GM21528 (cell line): ENCODE measurements at regions not wholly inside any gene's neighbourhood (a gene's known extent, or its start where the extent isn't known, plus 50 kb on each side); places are given as distances from the start of the nearest gene placed in this dataset.
"Not testable (repeated sequence)": the region's sequence is repeated elsewhere in the genome, so short reads cannot be mapped to it uniquely, and the experiment has no call there.

Experiments used
- ATAC-seq: cut with Tn5 transposase; IDR thresholded peaks from one replicate; pipeline ENCODE4 v1.9.1; 2021; ENCODE audit warnings: mild to moderate bottlenecking, moderate library complexity; ENCODE audit not compliant: unreplicated experiment, low FRiP score

DNA sequence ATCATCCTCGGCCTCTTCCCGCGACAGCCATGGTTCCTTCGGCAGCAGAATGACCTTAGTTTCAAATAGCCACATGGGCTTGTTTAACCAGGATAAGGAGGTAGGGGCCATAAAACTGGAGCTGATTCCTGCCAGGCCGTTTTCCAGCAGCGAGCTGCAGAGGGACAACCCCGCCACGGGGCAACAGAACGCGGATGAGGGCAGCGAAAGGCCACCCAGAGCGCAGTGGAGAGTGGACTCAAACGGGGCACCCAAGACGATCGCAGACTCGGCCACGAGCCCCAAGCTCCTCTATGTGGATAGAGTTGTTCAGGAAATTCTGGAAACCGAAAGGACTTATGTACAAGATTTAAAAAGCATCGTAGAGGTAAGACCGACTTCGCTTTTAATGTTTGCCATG, 131.8 kb upstream of the MTHFD1L start:
- no peak for ATAC-seq

DNA sequence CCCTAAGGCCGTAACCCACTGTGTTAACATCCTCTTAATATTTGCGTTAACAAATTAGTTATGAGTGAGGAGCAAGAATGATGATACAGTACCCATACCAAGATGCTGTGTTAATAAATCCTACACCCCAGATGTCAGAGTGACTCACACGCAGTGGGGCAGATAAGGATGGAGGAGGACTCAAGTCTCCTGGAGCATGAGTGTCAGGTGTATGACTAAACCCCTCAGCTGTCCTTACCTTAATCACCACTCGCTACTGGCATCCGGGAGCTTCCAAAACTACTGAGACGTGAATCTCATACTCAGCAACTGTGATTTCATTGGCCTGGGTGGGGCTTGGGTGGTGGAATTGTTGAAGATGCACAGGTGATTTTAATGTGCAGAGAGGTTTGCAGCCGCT, 131.3 kb upstream of the MTHFD1L start:
- no peak for ATAC-seq

DNA sequence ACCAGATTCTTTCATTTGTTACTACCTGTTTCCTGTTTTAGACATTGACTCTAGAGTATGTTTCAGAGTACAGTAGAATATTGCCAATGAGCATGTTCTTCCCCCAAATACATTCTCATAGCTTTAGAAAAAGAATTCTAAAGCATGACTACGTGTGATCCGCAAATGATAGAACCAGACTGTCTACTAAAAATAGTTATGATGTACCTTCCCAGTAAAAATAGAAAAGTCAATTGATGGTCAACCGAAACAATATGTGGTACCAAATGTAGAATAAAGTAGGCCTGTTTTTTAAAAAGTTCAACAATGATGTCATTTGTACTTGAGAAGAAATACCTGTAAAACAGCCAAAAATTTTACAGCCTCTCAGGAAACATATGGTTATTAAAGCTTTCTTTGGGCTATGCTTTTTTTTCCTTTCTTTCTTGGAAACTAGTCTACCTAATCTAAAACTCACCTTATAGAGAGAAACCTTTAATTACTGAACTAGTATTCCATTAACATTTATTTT, 130.1 kb upstream of the MTHFD1L start:
- no peak for ATAC-seq

DNA sequence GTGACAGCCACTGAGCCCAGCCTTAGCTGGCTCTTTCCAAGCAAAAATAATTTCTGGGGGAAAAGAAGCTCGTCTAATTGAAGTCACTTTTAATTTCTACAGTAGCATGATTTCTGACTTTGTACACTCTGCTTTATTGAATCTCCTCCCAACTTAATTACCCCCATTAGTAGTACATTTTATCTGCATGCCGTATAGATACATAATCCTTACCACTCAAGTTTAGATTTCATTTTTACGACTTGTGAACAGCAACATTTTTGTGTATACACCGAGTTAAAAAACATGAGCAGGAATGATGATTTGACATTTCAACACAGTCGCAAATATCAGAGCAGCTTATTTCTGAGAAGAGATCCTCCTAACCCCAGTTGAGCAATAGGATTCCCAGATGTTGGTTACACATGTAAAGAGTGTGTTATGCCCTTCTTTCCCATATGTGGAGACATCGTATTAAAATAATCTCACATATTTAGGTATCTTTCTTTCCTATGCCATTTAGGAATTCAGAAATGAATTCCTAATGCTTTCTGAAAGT, 127.3 kb upstream of the MTHFD1L start:
- no peak for ATAC-seq

DNA sequence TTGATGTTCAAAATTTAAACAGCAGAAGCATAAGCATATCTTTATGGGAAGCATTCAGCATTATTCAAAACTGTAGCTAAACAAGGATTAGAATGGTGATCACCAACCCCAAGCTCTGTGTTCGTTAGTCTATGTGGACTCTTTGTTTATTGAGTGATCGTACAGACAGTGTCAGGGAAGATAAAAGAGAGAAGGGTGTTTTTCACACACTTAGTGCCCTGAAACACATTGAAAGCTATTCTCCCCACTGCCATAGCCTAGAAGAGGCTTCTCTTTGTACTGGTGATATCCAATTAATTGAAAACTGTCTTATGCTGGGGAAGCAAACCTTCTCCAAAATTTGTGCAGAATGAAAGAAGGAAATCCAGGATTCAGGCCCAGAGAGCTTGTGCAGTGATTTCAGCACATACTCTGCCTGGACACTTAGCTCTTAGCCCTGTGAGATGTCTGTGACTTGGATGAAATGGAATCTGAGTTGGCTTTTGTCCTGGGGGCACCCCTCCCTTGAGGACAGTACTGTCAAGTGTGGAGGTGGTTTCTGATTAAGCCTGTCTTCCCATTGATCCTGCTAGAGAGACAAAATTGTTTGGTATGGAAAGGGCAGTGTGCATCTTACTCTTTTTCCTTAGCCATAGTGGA, 125.7 kb upstream of the MTHFD1L start:
- ATAC-seq: no peak

DNA sequence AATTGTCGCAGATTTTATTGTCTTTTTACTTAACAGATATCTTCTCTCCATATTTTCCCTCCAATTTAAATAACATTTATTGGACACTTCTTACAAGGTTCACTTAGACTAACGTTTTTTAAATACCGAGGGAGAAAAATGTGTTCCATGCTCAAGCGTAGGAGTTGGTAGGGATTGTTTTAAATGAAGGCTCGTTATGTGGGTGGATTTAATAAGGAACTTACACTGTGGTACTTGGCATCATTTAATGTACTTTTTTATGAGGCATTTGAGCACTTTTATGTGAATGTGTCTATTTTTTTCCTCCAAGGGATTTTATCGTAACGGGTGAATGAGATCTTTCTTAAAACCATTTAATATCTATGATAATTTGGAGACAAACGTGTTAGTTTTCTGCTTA, 125.0 kb upstream of the MTHFD1L start:
- ATAC-seq: no peak

DNA sequence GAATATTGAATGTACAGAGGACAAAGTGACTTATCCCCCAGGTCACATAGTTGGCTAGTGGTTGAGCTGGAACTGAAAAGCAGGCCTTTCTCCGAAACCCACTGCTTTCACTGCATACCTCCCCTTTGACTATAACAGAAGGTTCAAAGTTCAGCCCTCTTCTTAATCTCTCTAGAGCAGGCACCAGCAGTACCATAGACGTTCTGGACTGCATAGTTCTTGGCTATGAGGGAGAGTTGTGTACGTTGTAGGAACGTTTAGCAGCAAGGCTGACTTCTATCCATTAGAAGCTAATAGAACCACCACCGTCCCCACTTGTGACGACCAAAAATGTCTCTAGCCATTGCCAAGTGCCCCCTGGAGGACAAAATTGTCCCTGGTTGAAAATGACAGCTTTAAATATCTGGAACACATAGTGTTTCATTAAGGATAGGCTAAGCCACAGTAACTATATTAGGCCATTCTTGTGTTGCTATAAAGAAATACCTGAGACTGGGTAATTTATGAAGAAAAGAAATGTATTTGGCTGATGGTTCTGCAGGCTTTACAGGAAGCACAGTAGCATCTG, 123.8 kb upstream of the MTHFD1L start:
- ATAC-seq: no peak

DNA sequence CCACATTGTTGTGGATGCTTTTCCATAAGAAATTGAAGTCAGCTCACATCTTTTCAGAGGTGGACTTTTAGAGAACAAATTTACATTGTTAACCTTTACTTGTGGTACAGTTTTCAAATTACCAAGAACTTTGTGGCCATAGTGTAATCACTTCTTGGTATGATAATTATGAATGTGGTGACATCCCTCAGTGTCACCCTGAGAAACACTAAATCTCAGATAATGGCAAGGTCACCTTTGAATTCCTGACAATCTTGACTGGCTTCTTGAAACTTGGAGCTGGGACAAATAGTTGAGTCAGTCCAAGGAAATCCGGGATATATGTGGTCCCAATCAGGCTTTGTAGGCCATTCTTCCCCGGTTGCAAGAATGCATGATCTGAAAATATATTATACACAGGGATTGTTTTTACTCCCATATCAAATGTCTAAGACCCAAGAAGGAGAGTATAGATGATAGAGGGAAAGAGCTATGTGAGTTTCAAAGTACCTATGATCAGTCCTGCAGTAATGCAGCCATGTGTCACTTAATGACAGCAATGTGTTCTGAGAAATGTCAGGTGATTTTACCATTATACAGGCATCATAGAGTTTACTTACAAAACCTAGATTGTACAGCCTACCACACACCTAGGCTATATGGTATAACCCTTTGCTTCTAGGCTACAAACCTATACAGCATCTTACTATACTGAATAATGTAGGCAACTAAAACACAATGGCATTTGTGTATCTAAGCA, 120.8 kb upstream of the MTHFD1L start:
- ATAC-seq: no peak

DNA sequence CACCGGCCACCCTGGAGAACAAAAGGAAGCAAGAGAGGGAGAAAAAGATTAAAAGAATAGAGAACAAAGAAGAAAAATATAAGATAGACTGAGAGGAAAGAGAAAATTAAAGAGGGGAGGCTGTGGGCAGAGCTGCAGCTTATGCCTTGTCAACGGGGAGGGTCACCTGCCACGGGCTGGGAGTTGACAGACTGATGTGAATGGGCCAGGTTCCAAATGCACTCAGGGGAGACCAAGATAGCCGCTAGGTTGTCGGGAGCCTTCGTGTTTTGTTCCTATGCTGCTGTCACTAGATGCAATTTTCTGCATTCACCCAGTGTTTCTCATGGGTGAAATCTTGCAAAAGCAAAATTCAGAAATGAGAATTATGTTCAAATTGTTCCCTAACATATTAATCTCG, 119.6 kb upstream of the MTHFD1L start:
- no peak for ATAC-seq

DNA sequence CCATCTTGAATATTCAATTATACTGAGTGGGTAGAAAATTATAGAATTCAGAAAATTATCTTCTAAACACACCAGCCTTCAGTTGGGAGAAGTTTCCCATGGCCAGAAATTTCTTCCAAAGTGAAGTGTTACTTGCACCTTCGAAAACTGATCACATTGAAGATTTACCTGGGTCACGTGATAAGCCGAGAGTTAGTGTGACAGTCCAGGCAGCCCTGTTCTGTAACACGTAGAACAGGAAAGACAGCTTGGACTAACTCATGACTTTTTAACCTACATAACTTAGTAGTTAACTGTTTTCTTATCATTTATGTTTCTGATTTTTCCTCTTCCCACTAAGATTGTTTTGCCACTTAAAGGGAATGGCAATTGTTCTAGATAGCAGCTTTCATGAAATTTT, 118.3 kb upstream of the MTHFD1L start:
- ATAC-seq: no peak

DNA sequence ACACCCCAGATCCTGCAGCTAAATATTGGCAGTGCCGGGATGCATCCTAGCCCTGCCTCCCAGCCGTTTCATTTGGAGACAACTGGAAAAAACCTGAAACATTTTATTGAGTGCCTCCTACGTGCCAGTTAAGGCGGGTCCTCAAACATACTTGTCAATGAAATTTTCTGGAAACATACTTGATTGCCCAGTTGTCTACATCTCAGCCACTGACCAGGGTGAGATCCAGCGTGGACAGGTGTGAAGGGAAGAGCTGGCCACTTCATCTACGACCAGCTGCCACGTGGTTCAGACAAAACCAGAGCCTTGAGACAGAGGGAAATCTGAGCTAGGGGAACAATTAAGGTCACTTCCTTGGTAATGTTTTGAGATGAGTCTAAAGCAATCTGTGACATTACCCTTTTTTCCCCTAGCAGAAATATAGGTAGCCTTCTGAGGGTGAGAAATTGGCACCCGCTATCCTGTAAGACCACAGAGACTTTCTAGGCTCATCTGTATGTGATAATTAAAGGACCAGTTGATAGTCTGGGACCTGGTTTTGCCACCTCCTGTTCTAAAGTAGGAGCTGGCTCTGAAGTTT, 116.3 kb upstream of the MTHFD1L start:
- ATAC-seq: no peak

DNA sequence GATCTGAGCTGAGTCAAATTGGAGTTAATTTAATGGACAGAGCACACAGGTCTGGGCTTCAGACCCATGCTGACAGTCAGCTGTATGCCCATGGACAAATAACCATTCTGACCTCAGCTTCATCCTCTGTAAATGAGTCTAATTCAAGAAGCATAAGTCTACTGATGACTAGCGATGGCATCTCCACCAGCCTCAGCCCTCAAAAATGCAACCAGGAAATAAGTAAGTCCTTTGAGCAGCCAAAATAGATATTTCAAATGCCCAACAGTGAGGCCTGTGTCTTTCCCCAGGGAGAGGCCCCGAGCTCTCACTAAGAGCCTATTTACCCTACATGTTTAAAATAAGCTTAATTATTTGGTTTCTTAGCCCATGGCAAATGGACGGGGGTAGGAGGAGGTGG, 114.2 kb upstream of the MTHFD1L start:
- ATAC-seq: no peak

DNA sequence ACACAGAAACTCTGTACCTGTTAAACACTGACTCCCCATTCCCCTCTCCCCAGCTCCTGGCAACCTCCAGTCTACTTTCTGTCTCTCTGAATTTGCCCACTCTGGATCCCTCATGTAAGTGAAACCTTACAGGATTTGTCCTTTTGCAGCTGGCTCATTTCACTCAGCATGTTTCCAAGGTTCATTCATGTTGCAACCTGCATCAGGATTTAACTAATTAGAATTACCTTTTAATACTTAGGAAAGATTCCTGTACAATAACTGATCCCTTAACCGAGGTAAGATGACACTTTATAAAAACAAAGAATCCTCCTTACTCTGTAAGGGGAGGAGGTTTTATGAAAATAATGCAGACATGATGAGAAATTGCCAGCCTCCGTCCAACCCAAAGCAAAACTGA, 113.1 kb upstream of the MTHFD1L start:
- ATAC-seq: no peak

DNA sequence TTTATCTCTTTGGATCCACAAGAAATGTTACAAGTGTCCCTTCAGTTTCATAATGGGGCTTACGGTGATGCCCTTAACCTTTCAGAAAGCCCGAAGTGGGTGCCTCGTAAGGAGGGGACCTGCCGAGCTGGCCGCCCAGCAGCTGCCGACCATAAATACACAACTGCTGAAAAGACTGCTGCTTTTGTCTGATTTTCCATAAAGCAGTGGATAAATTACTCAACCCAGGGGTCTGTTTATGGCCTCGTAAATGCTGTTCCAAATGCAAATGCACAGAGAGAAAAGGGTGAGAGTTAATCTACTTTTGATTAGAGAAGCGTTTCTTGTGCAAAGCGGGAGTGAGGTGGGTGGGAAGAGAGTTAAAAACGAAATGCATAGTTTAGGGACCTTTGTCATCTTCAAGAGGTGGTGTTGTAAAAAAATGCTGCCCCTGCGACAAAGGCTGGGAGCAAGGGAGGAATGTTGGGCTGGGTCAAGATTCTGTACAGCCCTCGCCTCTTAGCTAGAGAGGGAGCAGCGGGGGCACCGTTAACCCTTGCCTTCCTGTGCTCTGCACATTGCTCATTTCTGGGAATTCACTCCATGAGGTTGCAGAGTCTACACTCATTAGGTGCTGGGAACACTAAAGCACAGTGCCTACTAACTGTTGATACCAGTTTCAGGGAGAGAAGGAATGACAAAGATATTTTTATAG, 112.0 kb upstream of the MTHFD1L start:
- no peak for ATAC-seq

DNA sequence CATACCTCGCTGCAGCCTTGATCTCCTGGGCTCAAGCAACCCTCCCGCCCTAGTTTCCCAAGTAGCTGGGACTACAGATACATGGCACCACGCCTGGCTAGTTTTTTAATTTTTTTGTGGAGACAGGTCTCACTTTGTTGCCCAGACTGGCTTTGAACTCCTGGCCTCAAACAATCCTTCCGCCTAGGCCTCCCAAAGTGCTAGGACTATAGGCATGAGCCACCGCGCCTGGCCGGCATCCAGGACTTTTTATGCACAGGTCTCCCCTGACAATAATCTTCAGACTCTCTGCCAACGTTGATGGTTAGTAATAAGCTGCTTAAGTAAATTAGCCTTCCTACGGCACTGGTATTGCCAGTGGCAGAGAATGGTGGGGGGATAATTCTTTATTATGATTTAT, 110.5 kb upstream of the MTHFD1L start:
- no peak for ATAC-seq

DNA sequence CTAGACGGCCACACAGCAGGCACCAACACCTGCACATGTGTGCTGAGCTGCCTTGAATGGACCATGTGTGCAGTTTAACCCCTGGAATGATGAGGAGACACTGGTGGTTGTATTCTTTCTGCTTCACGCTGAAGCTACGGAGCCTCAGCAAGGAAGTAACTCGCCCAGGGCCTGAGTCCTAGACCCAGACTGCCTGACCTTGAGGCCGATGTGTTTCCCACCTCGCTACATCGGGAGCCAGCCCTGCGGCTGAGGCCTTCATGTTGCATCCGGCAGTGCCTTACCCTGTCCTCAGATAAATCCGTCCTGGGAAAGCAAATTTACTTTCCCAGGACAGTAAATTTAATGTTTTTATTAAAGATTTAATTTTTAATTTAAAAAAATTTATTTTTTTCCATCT, 110.0 kb upstream of the MTHFD1L start:
- ATAC-seq: no peak

DNA sequence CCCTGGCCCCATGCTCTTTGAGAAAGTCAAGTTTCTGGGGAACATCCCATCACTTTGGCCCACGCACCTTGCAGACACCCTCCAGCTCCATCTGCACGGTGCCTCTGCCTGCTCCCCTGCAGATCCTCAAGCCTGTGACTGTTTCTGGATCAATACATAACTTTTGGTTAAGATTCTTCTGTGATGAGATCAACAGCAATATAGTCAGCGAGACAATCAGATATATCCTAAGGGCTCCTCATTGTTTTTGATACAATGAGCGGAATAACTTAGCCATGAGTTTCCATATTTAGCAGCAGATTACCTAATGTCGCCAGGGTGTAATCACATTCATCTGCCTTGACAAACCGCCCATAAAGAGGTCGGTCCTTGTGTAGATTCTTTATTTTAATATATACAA, 109.3 kb upstream of the MTHFD1L start:
- ATAC-seq: no peak

DNA sequence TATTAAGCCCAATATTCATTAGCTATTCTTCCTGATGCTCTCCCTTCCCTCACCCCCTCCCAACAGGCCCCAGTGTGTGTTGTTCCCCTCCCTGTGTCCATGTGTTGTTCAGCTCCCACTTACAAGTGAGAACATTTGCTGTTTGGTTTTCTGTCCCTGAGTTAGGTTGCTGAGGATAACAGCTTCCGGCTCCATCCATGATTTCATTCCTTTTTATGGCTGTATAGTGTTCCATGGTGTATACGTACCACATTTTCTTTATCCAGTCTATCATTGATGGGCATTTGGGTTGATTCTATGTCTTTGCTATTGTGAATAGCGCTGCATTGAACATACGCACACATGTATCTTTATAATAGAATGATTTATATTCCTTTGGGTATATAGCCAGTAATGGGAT, 107.7 kb upstream of the MTHFD1L start:
- ATAC-seq: not testable (repeated sequence)

DNA sequence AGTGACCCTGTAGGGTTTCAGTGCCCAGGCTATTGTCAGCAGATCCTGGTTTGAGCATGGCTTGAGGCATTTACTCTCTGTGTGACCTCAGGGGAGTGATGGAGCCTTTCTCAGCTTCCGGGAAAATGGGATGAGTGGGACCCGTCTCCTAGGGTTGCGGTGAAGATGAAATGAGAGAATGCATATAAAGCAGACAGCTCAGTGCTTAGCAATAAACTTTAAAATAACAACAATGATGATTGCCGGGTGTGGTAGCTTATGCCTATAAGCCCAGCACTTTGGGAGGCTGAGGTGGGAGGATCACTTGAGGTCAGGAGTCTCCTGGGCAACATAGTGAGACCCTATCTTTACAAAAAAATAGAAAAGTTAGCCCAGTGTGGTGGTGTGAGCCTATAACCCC, 106.0 kb upstream of the MTHFD1L start:
- ATAC-seq: no peak

DNA sequence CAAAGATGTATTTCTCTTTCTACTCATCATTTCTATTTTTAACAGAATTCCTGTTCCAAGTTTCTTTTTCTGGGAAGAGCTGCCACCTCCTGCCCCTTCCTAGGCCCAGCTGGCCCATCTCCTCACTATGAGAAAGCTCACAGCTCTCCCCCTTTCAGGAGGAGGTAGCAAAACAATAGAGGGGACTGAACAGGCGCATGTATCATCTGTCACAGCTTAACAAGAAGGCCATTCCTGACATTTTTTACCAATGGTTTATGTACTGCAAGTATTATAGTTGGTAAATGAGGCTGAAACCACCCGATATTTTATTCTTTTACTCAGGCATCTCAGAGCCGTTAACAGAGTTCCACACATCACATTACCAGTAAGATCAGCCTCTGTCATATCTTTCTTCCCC, 103.7 kb upstream of the MTHFD1L start:
- ATAC-seq: no peak
